ENCODE measurements at regions not wholly inside any gene's neighbourhood (a gene's known extent, or its start where the extent isn't known, plus 50 kb on each side); places are given as distances from the start of the nearest gene placed in this dataset.

- Histone ChIP-seq H4K20me1 (ENCODE audit: insufficient read depth) (no peaks in the 10 kb centered on the region), H3K4me2 (ENCODE audit: unreplicated experiment) (no peak overlapping the region), H3F3A (ENCODE audit: insufficient read depth) (no peaks in the 10 kb centered on the region), H3K79me2 (ENCODE audit: insufficient read depth) (no peaks in the 10 kb centered on the region), H2AFZ (no peak overlapping the region), H3K27ac (no peak overlapping the region), H3K36me3 (ENCODE audit: low read depth) (no peaks in the 10 kb centered on the region), H3K9ac (no peak overlapping the region), H3K9me3 (ENCODE audit: low read depth) (no peaks in the 10 kb centered on the region), H3K27me3 (replicated peaks; ENCODE audit: insufficient read depth) (no peaks in the 10 kb centered on the region), H3K9me2 (ENCODE audit: insufficient read depth) (no peaks in the 10 kb centered on the region), H3K4me3 (no peak overlapping the region), H3K4me1 (ENCODE audit: insufficient read depth) (no peaks in the 10 kb centered on the region)
- TF ChIP-seq EZH2phosphoT487 (IDR thresholded peaks at IDR 0.05; ENCODE audit: insufficient read depth, low read depth) (no peak), EZH2 (IDR thresholded peaks at IDR 0.05; ENCODE audit: insufficient read depth, poor library complexity, severe bottlenecking) (no peak)
- in situ Hi-C loops (cut with MboI) = no loop called here
- DNase-seq = no peak
- WGBS, 2 experiments (ENCODE audit: low coverage in 1 of 2, low lambda C conversion rate in 2 of 2, missing lambda C conversion rate in 2 of 2) = 4 to 5% methylated on average over 2 of the region's 2 CpGs
Measured at GRCh38 chr5:175319199-175319598, 124.8 kb downstream of the DRD1 start.

- Histone ChIP-seq H3K27me3 (replicated peaks; ENCODE audit: insufficient read depth) (no peaks in the 10 kb centered on the region), H3K9me2 (ENCODE audit: insufficient read depth) (no peaks in the 10 kb centered on the region), H2AFZ (no peak overlapping the region), H3K9ac (no peak overlapping the region), H3K79me2 (ENCODE audit: insufficient read depth) (no peaks in the 10 kb centered on the region), H3K27ac (no peak overlapping the region), H3F3A (ENCODE audit: insufficient read depth) (no peaks in the 10 kb centered on the region), H3K4me2 (ENCODE audit: unreplicated experiment) (no peak overlapping the region), H4K20me1 (ENCODE audit: insufficient read depth) (no peaks in the 10 kb centered on the region), H3K4me1 (ENCODE audit: insufficient read depth) (no peaks in the 10 kb centered on the region), H3K36me3 (ENCODE audit: low read depth) (no peaks in the 10 kb centered on the region), H3K4me3 (no peak overlapping the region), H3K9me3 (ENCODE audit: low read depth) (no peaks in the 10 kb centered on the region)
- in situ Hi-C loops (cut with MboI) = no loop called here
- no peak for DNase-seq
- TF ChIP-seq EZH2 (IDR thresholded peaks at IDR 0.05; ENCODE audit: insufficient read depth, poor library complexity, severe bottlenecking) (no peak), EZH2phosphoT487 (IDR thresholded peaks at IDR 0.05; ENCODE audit: insufficient read depth, low read depth) (no peak)
Measured at GRCh38 chr5:175317872-175318271, 126.1 kb downstream of the DRD1 start.

GRCh38 chr5:175309218-175309810 lies 134.7 kb downstream of the DRD1 start:
- H3K9me3 ChIP-seq (ENCODE audit: low read depth) = no peaks in the 10 kb centered on the region
- no peak for DNase-seq
- no peak overlapping the region for H3K4me3 ChIP-seq
- no peak for TF ChIP-seq EZH2 (IDR thresholded peaks at IDR 0.05; ENCODE audit: insufficient read depth, poor library complexity, severe bottlenecking)
- no peak for TF ChIP-seq EZH2phosphoT487 (IDR thresholded peaks at IDR 0.05; ENCODE audit: insufficient read depth, low read depth)
- no peak overlapping the region for H3K27ac ChIP-seq
- H3K9me2 ChIP-seq (ENCODE audit: insufficient read depth) = no peaks in the 10 kb centered on the region
- H3F3A ChIP-seq (ENCODE audit: insufficient read depth) = no peaks in the 10 kb centered on the region
- H3K79me2 ChIP-seq (ENCODE audit: insufficient read depth) = no peaks in the 10 kb centered on the region
- H3K27me3 ChIP-seq (replicated peaks; ENCODE audit: insufficient read depth) = no peaks in the 10 kb centered on the region
- no peak overlapping the region for H3K9ac ChIP-seq
- no peak overlapping the region for H2AFZ ChIP-seq
- H3K36me3 ChIP-seq (ENCODE audit: low read depth) = no peaks in the 10 kb centered on the region
- H3K4me1 ChIP-seq (ENCODE audit: insufficient read depth) = no peaks in the 10 kb centered on the region
- no peak overlapping the region for H3K4me2 ChIP-seq (ENCODE audit: unreplicated experiment)
- in situ Hi-C loops (cut with MboI) = no loop called here
- H4K20me1 ChIP-seq (ENCODE audit: insufficient read depth) = no peaks in the 10 kb centered on the region
- WGBS, 2 experiments (ENCODE audit: low coverage in 1 of 2, low lambda C conversion rate in 2 of 2, missing lambda C conversion rate in 2 of 2) = 17 to 20% methylated on average over 2 of the region's 2 CpGs

- Histone ChIP-seq H3K9me3 (ENCODE audit: low read depth) (no peaks in the 10 kb centered on the region), H3K4me3 (no peak overlapping the region), H3F3A (ENCODE audit: insufficient read depth) (no peaks in the 10 kb centered on the region), H3K9me2 (ENCODE audit: insufficient read depth) (no peaks in the 10 kb centered on the region), H3K4me2 (ENCODE audit: unreplicated experiment) (no peak overlapping the region), H3K4me1 (ENCODE audit: insufficient read depth) (no peaks in the 10 kb centered on the region), H3K27ac (no peak overlapping the region), H4K20me1 (ENCODE audit: insufficient read depth) (no peaks in the 10 kb centered on the region), H3K79me2 (ENCODE audit: insufficient read depth) (no peaks in the 10 kb centered on the region), H3K27me3 (replicated peaks; ENCODE audit: insufficient read depth) (no peaks in the 10 kb centered on the region), H2AFZ (no peak overlapping the region), H3K36me3 (ENCODE audit: low read depth) (no peaks in the 10 kb centered on the region), H3K9ac (no peak overlapping the region)
- 16 to 21% methylated on average over 5 of the region's 5 CpGs for WGBS, 2 experiments (ENCODE audit: low coverage in 1 of 2, low lambda C conversion rate in 2 of 2, missing lambda C conversion rate in 2 of 2)
- in situ Hi-C loops (cut with MboI) = no loop called here
- no peak for TF ChIP-seq EZH2phosphoT487 (IDR thresholded peaks at IDR 0.05; ENCODE audit: insufficient read depth, low read depth)
- TF ChIP-seq EZH2 (IDR thresholded peaks at IDR 0.05; ENCODE audit: insufficient read depth, poor library complexity, severe bottlenecking) = no peak
- DNase-seq = no peak
Measured at GRCh38 chr5:175308701-175309100, 135.3 kb downstream of the DRD1 start.

GRCh38 chr5:175306381-175306780 lies 137.6 kb downstream of the DRD1 start:
- no peaks in the 10 kb centered on the region for H3K9me2 ChIP-seq (ENCODE audit: insufficient read depth)
- 24 to 34% methylated on average over 2 of the region's 2 CpGs for WGBS, 2 experiments (ENCODE audit: low coverage in 1 of 2, low lambda C conversion rate in 2 of 2, missing lambda C conversion rate in 2 of 2)
- no peaks in the 10 kb centered on the region for H3K36me3 ChIP-seq (ENCODE audit: low read depth)
- H3K27ac ChIP-seq = no peak overlapping the region
- H3K4me1 ChIP-seq (ENCODE audit: insufficient read depth) = no peaks in the 10 kb centered on the region
- no peak overlapping the region for H3K4me3 ChIP-seq
- no peaks in the 10 kb centered on the region for H3K27me3 ChIP-seq (replicated peaks; ENCODE audit: insufficient read depth)
- H3F3A ChIP-seq (ENCODE audit: insufficient read depth) = no peaks in the 10 kb centered on the region
- in situ Hi-C loops (cut with MboI) = no loop called here
- H3K9me3 ChIP-seq (ENCODE audit: low read depth) = no peaks in the 10 kb centered on the region
- no peak overlapping the region for H2AFZ ChIP-seq
- no peak overlapping the region for H3K9ac ChIP-seq
- H3K4me2 ChIP-seq (ENCODE audit: unreplicated experiment) = no peak overlapping the region
- no peak for TF ChIP-seq EZH2 (IDR thresholded peaks at IDR 0.05; ENCODE audit: insufficient read depth, poor library complexity, severe bottlenecking)
- TF ChIP-seq EZH2phosphoT487 (IDR thresholded peaks at IDR 0.05; ENCODE audit: insufficient read depth, low read depth) = no peak
- DNase-seq = no peak
- no peaks in the 10 kb centered on the region for H3K79me2 ChIP-seq (ENCODE audit: insufficient read depth)
- no peaks in the 10 kb centered on the region for H4K20me1 ChIP-seq (ENCODE audit: insufficient read depth)
